ENCODE measurements at regions not wholly inside any gene's neighbourhood (a gene's known extent, or its start where the extent isn't known, plus 50 kb on each side); places are given as distances from the start of the nearest gene placed in this dataset.

- TF ChIP-seq POLR2A (IDR thresholded peaks at IDR 0.05; ENCODE audit: extremely low read depth, insufficient read length) = no peak
- no peak for TF ChIP-seq CTCF (IDR thresholded peaks at IDR 0.05; ENCODE audit: low read depth, low read length)
- no peak for TF ChIP-seq MAX (IDR thresholded peaks at IDR 0.05; ENCODE audit: low read depth, low read length)
Observed at GRCh38 chr22:27489178-27489675, 312.3 kb downstream of the MN1 start.

All from NB4 (cell line).